HepG2 (cell line): ENCODE measurements at regions not wholly inside any gene's neighbourhood (a gene's known extent, or its start where the extent isn't known, plus 50 kb on each side); places are given as distances from the start of the nearest gene placed in this dataset.
A peak's percentile ranks its signal among the peaks of the same experiment; 100 is the strongest.

Experiments
- BHLHE40 ChIP-seq: IDR thresholded peaks from 2 replicates; pipeline ENCODE4 v1.6.1; 2011; ENCODE audit warnings: low read length, improper control_type of control experiment
- GABPB1 ChIP-seq: IDR thresholded peaks from 2 replicates; pipeline ENCODE4 v1.6.1; 2016; ENCODE audit warnings: mild to moderate bottlenecking, missing genetic modification reagents, moderate library complexity, missing compliant biosample characterization
- HDAC1 ChIP-seq: sonication (generic); formaldehyde crosslinking; IDR thresholded peaks from 2 replicates; pipeline ENCODE4 v1.5.1; 2020; ENCODE audit warnings: mild to moderate bottlenecking, missing genetic modification reagents
- HDAC6 ChIP-seq: fragments of 200-600 bp; sonication (generic); IDR thresholded peaks from 2 replicates; pipeline ENCODE4 v1.7.0; 2017; ENCODE audit warnings: mild to moderate bottlenecking, antibody characterized with exemption, low read length, low read depth
- HNF4A ChIP-seq: sonication (generic); formaldehyde crosslinking; IDR thresholded peaks from 2 replicates; pipeline ENCODE4 v1.4.0; 2020; ENCODE audit warnings: missing genetic modification reagents
- HNRNPUL1 ChIP-seq: fragments of 200-400 bp; formaldehyde crosslinking; IDR thresholded peaks from 2 replicates; pipeline ENCODE4 v1.6.1; 2017; ENCODE audit warnings: low read depth, mild to moderate bottlenecking, low read length, moderate library complexity
- IRF9 ChIP-seq: sonication (generic); formaldehyde crosslinking; IDR thresholded peaks from 2 replicates; pipeline ENCODE4 v1.8.0; 2022; ENCODE audit warnings: missing genetic modification reagents, mild to moderate bottlenecking, borderline replicate concordance
- KDM5A ChIP-seq: fragments of 200-600 bp; sonication (generic); IDR thresholded peaks from 2 replicates; pipeline ENCODE4 v1.7.0; 2018; ENCODE audit warnings: antibody characterized with exemption, mild to moderate bottlenecking, low read length, borderline replicate concordance
- MEF2D ChIP-seq: sonication (generic); formaldehyde crosslinking; IDR thresholded peaks from 2 replicates; pipeline ENCODE4 v1.5.1; 2020; ENCODE audit warnings: mild to moderate bottlenecking, missing genetic modification reagents
- MLX ChIP-seq: IDR thresholded peaks from 2 replicates; pipeline ENCODE4 v1.6.1; 2016
- MYPOP ChIP-seq: sonication (generic); formaldehyde crosslinking; IDR thresholded peaks from 2 replicates; pipeline ENCODE4 v1.8.1; 2023; ENCODE audit warnings: mild to moderate bottlenecking, moderate library complexity, missing genetic modification reagents
- RBM39 ChIP-seq: fragments of 200-400 bp; formaldehyde crosslinking; IDR thresholded peaks from one replicate; pipeline ENCODE4 v1.6.1; 2018; ENCODE audit warnings: antibody characterized with exemption, mild to moderate bottlenecking, low read depth, low read length; ENCODE audit not compliant: poor library complexity, severe bottlenecking
- TAF1 ChIP-seq: sonication (generic); formaldehyde crosslinking; IDR thresholded peaks from 2 replicates; pipeline ENCODE4 v1.4.0; 2020; ENCODE audit warnings: missing genetic modification reagents
- THAP9 ChIP-seq: sonication (generic); formaldehyde crosslinking; IDR thresholded peaks from 2 replicates; pipeline ENCODE4; 2020; ENCODE audit warnings: missing genetic modification reagents, mild to moderate bottlenecking, borderline replicate concordance
- ZBTB26 ChIP-seq: IDR thresholded peaks from 2 replicates; pipeline ENCODE4 v1.6.1; 2016; ENCODE audit warnings: missing compliant biosample characterization, missing genetic modification reagents, borderline replicate concordance
- ZNF280B ChIP-seq: sonication (generic); formaldehyde crosslinking; IDR thresholded peaks from 2 replicates; pipeline ENCODE4 v1.5.0; 2020; ENCODE audit warnings: missing genetic modification reagents, mild to moderate bottlenecking, borderline replicate concordance
- TF ChIP-seq, protein P1 (sequence below): sonication (generic); formaldehyde crosslinking; IDR thresholded peaks from 2 replicates; pipeline ENCODE4 v1.4.0; 2020; ENCODE audit warnings: missing genetic modification reagents

DNA sequence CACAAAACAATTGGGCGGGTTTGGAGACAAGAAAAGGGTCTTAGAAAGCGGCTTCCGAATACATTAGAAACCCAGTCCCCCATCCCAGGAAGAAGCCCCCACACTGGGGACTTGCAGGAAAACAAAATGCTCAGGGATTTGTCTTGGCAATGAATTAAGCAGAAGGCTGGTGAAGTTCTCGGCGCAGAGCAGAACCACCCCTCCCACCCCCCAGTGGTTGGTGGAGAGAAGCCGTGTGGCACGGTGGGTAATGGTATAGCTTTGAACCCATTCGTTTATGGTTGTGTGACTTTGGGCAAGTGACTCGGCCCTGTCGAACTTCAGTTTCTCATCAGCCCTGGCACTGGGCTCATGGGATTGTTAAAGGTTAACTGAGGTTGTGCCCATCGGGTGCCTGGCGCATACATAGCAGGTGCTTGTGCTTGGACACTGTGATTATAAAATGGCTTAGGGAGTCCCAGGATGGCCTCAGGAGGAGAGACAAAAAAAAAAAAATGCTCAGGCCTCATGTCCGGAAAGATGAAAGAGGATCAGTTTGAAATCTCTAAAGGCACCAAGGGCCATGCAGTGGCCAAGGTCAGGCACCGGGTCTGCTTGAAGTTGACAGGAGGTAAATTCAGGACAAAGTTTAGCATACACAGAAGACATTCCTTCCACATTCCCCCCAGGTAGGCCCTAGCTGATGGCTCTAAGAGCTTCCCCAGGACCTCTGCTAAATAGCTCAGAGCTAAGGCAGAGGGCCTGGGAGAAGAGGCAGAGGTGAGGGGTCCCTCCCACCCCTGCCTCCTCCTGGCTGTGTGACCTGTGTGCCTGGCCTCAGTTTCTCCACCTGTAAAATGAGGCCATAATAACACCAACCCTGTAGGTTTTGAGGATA is 120.1 kb upstream of the PTPN1 start (continued):
- TF ChIP-seq ZBTB26 = peak; percentile 19; the same call in 1 of the 2 replicates
- TF ChIP-seq HNF4A = peak; percentile 95
- TF ChIP-seq HDAC1 = peak; percentile 93
- no peak for TF ChIP-seq HDAC6
- no peak; the same call in 1 of the 2 replicates for TF ChIP-seq THAP9 (CRISPR knock-in tag)
- TF ChIP-seq TAF1 (CRISPR knock-in tag) = peak; percentile 41; the same call in 1 of the 2 replicates
- peak; percentile 20; the same call in 1 of the 2 replicates for TF ChIP-seq BHLHE40
- peak; percentile 97 for TF ChIP-seq MEF2D
- no peak for TF ChIP-seq IRF9 (CRISPR knock-in tag)
- no peak for TF ChIP-seq RBM39
- peak; percentile 53; the same call in 1 of the 2 replicates for TF ChIP-seq GABPB1 (CRISPR knock-in tag)
- peak; percentile 96 for TF ChIP-seq MLX
- TF ChIP-seq KDM5A = no peak
- no peak for TF ChIP-seq HNRNPUL1
- TF ChIP-seq, protein P1, sequence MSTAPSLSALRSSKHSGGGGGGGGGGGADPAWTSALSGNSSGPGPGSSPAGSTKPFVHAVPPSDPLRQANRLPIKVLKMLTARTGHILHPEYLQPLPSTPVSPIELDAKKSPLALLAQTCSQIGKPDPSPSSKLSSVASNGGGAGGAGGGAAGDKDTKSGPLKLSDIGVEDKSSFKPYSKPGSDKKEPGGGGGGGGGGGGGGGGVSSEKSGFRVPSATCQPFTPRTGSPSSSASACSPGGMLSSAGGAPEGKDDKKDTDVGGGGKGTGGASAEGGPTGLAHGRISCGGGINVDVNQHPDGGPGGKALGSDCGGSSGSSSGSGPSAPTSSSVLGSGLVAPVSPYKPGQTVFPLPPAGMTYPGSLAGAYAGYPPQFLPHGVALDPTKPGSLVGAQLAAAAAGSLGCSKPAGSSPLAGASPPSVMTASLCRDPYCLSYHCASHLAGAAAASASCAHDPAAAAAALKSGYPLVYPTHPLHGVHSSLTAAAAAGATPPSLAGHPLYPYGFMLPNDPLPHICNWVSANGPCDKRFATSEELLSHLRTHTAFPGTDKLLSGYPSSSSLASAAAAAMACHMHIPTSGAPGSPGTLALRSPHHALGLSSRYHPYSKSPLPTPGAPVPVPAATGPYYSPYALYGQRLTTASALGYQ = peak; percentile 98
- TF ChIP-seq ZNF280B (CRISPR knock-in tag) = no peak
- TF ChIP-seq MYPOP (CRISPR knock-in tag) = peak; percentile 92
